Testis (tissue), 2 donors: ENCODE measurements at regions not wholly inside any gene's neighbourhood (a gene's known extent, or its start where the extent isn't known, plus 50 kb on each side); places are given as distances from the start of the nearest gene placed in this dataset.

Experiments
- DNase-seq: peaks from one replicate; pipeline ENCODE4 v3.0.0-alpha.2; 2019
- H3K27ac ChIP-seq, 2 donors: fragments of 200-600 bp; sonication (generic); one replicate each; pipeline ENCODE4 v1.5.1; 2019
- H3K27me3 ChIP-seq: fragments of 200-600 bp; sonication (generic); one replicate; pipeline ENCODE4 v1.5.1; 2019
- H3K36me3 ChIP-seq: fragments of 200-600 bp; sonication (generic); one replicate; pipeline ENCODE4 v1.5.1; 2017; ENCODE audit warnings: low read depth; ENCODE audit errors: missing control alignments
- H3K4me1 ChIP-seq: fragments of 200-600 bp; sonication (generic); one replicate; pipeline ENCODE4 v1.5.1; 2019
- H3K4me3 ChIP-seq, 2 donors: fragments of 200-600 bp; sonication (generic); one replicate each; pipeline ENCODE4 v1.5.1; 2017 to 2019
- H3K9me3 ChIP-seq: fragments of 200-600 bp; sonication (generic); one replicate; pipeline ENCODE4 v1.5.1; 2017
- CTCF ChIP-seq, 3 experiments: fragments of 450-650 bp in 2 of 3; fragments of 200-600 bp in 1 of 3; sonication (generic) in 1 of 3; IDR thresholded peaks; one replicate each; pipeline ENCODE4 v1.5.1; 2016 to 2019; ENCODE audit warnings: antibody characterized with exemption in 3 of 3, mild to moderate bottlenecking in 2 of 3, moderate library complexity in 1 of 3
- POLR2A ChIP-seq: fragments of 450-650 bp; IDR thresholded peaks from one replicate; pipeline ENCODE4 v1.6.1; 2017; ENCODE audit warnings: antibody characterized with exemption, mild to moderate bottlenecking, moderate library complexity
- WGBS, 2 donors: methylation state at CpG; one replicate each; pipeline ENCODE4 v1.1.5; 2018; 5-methylcytosine and 5-hydroxymethylcytosine counted together
- intact Hi-C: fragments of 100-400 bp; cut with DNase I; formaldehyde crosslinking; loops from one replicate; pipeline ENCODE4 v1.15.1; 2023; ENCODE audit warnings: low total_unique reads

- Histone ChIP-seq H3K27ac (no peak overlapping the region), H3K27me3 (no peaks in the 10 kb centered on the region), H3K4me1 (no peaks in the 10 kb centered on the region), H3K4me3 (no peak overlapping the region), H3K9me3 (no peaks in the 10 kb centered on the region), H3K36me3 (no peaks in the 10 kb centered on the region)
- intact Hi-C loops: no loop called here
- no peak for DNase-seq
- TF ChIP-seq POLR2A (no peak), CTCF (IDR thresholded peaks at IDR 0.05) (no peak)
- 85 to 89% methylated on average over 5 of the region's 5 CpGs for WGBS, 2 donors
Measured at GRCh38 chr11:69359735-69360480, 66.0 kb downstream of the MYEOV start.

GRCh38 chr11:69360606-69361005, 66.7 kb downstream of the MYEOV start:
- H3K27ac ChIP-seq: no peak overlapping the region
- DNase-seq: no peak
- no peaks in the 10 kb centered on the region for H3K27me3 ChIP-seq
- no peak for TF ChIP-seq POLR2A
- TF ChIP-seq CTCF (IDR thresholded peaks at IDR 0.05): no peak
- intact Hi-C loops: no loop called here
- no peak overlapping the region for H3K4me3 ChIP-seq
- H3K9me3 ChIP-seq: no peaks in the 10 kb centered on the region
- 96 to 97% methylated on average over 3 of the region's 3 CpGs for WGBS, 2 donors
- no peaks in the 10 kb centered on the region for H3K36me3 ChIP-seq
- H3K4me1 ChIP-seq: no peaks in the 10 kb centered on the region

- intact Hi-C loops: no loop called here
- Histone ChIP-seq H3K27ac (no peak overlapping the region), H3K27me3 (no peaks in the 10 kb centered on the region), H3K9me3 (no peaks in the 10 kb centered on the region), H3K4me3 (no peak overlapping the region), H3K4me1 (no peaks in the 10 kb centered on the region), H3K36me3 (no peaks in the 10 kb centered on the region)
- TF ChIP-seq POLR2A: no peak
- DNase-seq: no peak
- 84 to 91% methylated on average over 6 of the region's 6 CpGs for WGBS, 2 donors
Measured at GRCh38 chr11:69361048-69361447, 67.1 kb downstream of the MYEOV start.

- no peaks in the 10 kb centered on the region for H3K36me3 ChIP-seq
- no peaks in the 10 kb centered on the region for H3K4me1 ChIP-seq
- intact Hi-C loops: no loop called here
- DNase-seq: no peak
- H3K4me3 ChIP-seq: no peak overlapping the region
- WGBS, 2 donors: 90 to 93% methylated on average over 9 of the region's 9 CpGs
- no peaks in the 10 kb centered on the region for H3K27me3 ChIP-seq
- no peak overlapping the region for H3K27ac ChIP-seq
- TF ChIP-seq CTCF (IDR thresholded peaks at IDR 0.05) (no peak), POLR2A (no peak)
- no peaks in the 10 kb centered on the region for H3K9me3 ChIP-seq
Measured at GRCh38 chr11:69361466-69361865, 67.5 kb downstream of the MYEOV start.

- TF ChIP-seq POLR2A: no peak
- 77 to 80% methylated on average over 3 of the region's 3 CpGs for WGBS, 2 donors
- Histone ChIP-seq H3K36me3 (no peaks in the 10 kb centered on the region), H3K27ac (no peak overlapping the region), H3K4me3 (no peak overlapping the region), H3K4me1 (no peaks in the 10 kb centered on the region), H3K27me3 (no peaks in the 10 kb centered on the region), H3K9me3 (no peaks in the 10 kb centered on the region)
- DNase-seq: peak; percentile 10
- intact Hi-C loops: no loop called here
Measured at GRCh38 chr11:69362315-69362714, 68.4 kb downstream of the MYEOV start.

- Histone ChIP-seq H3K27ac (no peak overlapping the region), H3K4me3 (no peak overlapping the region), H3K9me3 (no peaks in the 10 kb centered on the region), H3K27me3 (no peaks in the 10 kb centered on the region), H3K36me3 (no peaks in the 10 kb centered on the region), H3K4me1 (no peaks in the 10 kb centered on the region)
- 68 to 72% methylated on average over 4 of the region's 4 CpGs for WGBS, 2 donors
- TF ChIP-seq CTCF (IDR thresholded peaks at IDR 0.05) (no peak), POLR2A (no peak)
- no peak for DNase-seq
- intact Hi-C loops: no loop called here
Measured at GRCh38 chr11:69364921-69365320, 71.0 kb downstream of the MYEOV start.
